PC-9 (cell line): ENCODE measurements at regions not wholly inside any gene's neighbourhood (a gene's known extent, or its start where the extent isn't known, plus 50 kb on each side); places are given as distances from the start of the nearest gene placed in this dataset.

Experiments
- BruUV-seq: library from RNA; stranded (reverse); fragments of 400-500 nt; replicated peaks from 2 replicates; lab custom pipeline; 2021; lab: Mats Ljungman, UMichigan
- CTCF ChIA-PET: fragments of 300-600 bp; sonication (Branson Sonifier 250); formaldehyde crosslinking; loops from one replicate; lab custom pipeline; 2022; ENCODE audit warnings: antibody characterized with exemption; lab: Charles Lee
- POLR2A ChIA-PET: fragments of 300-600 bp; sonication (Branson Sonifier 250); formaldehyde crosslinking; loops from one replicate; lab custom pipeline; 2022; ENCODE audit warnings: antibody characterized with exemption; ENCODE audit not compliant: unreplicated experiment; lab: Charles Lee
- DNase-seq, 2 experiments: peaks; one replicate each; pipeline versions ENCODE4 v3.0.0 to v3.0.0-alpha.2; 2015 to 2022; ENCODE audit warnings: mixed read lengths in 1 of 2
- H2AFZ ChIP-seq: fragments of 200-600 bp; sonication (generic); 2 replicates; pipeline ENCODE4 v1.8.1; 2017; ENCODE audit warnings: antibody characterized with exemption
- H3F3A ChIP-seq: fragments of 200-600 bp; sonication (generic); 2 replicates; pipeline ENCODE4 v1.8.1; 2017; ENCODE audit warnings: antibody characterized with exemption, mild to moderate bottlenecking, low read depth; ENCODE audit not compliant: insufficient read depth
- H3K27ac ChIP-seq: fragments of 200-600 bp; sonication (generic); 2 replicates; pipeline ENCODE4 v1.6.1; 2016; ENCODE audit warnings: mixed run types
- H3K27me3 ChIP-seq: fragments of 200-600 bp; sonication (generic); 2 replicates; pipeline ENCODE4 v1.6.1; 2016; ENCODE audit warnings: low read depth, mixed run types; ENCODE audit not compliant: insufficient read depth
- H3K36me3 ChIP-seq: fragments of 200-600 bp; sonication (generic); 2 replicates; pipeline ENCODE4 v1.6.1; 2016; ENCODE audit warnings: low read depth, mixed run types
- H3K4me1 ChIP-seq: fragments of 200-600 bp; sonication (generic); replicated peaks from 2 replicates; pipeline ENCODE4 v1.6.1; 2016; ENCODE audit warnings: mixed run types; ENCODE audit not compliant: insufficient read depth
- H3K4me2 ChIP-seq: fragments of 200-600 bp; sonication (generic); 2 replicates; pipeline ENCODE4 v1.6.1; 2017; ENCODE audit warnings: mixed run types
- H3K4me3 ChIP-seq: fragments of 200-600 bp; sonication (generic); 2 replicates; pipeline ENCODE4 v1.6.1; 2016; ENCODE audit warnings: mixed run types
- H3K79me2 ChIP-seq: fragments of 200-600 bp; sonication (generic); 2 replicates; pipeline ENCODE4 v1.6.1; 2017; ENCODE audit warnings: low read depth, mixed run types
- H3K9me2 ChIP-seq: fragments of 200-600 bp; sonication (generic); 2 replicates; pipeline ENCODE4 v1.8.1; 2017; ENCODE audit warnings: mild to moderate bottlenecking; ENCODE audit not compliant: insufficient read depth
- H3K9me3 ChIP-seq: fragments of 200-600 bp; sonication (generic); 2 replicates; pipeline ENCODE4 v1.8.1; 2016; ENCODE audit warnings: low read depth; ENCODE audit not compliant: insufficient read depth
- H4K20me1 ChIP-seq: fragments of 200-600 bp; sonication (generic); 2 replicates; pipeline ENCODE4 v1.8.1; 2017; ENCODE audit not compliant: insufficient read depth
- EZH2 ChIP-seq: fragments of 200-600 bp; sonication (generic); IDR thresholded peaks from 2 replicates; pipeline ENCODE4 v1.8.0; 2017; ENCODE audit warnings: antibody characterized with exemption, low read depth
- intact Hi-C: fragments of 100-400 bp; cut with micrococcal nuclease; formaldehyde crosslinking; loops from one replicate; pipeline ENCODE4 v1.10.0; 2022; ENCODE audit not compliant: unreplicated experiment
- TF ChIP-seq, protein P1 (sequence below): fragments of 200-600 bp; sonication (generic); conservative IDR thresholded peaks from 2 replicates; pipeline ENCODE4 v1.6.1; 2017; ENCODE audit warnings: mixed run types, antibody characterized with exemption, mild to moderate bottlenecking, moderate library complexity

DNA sequence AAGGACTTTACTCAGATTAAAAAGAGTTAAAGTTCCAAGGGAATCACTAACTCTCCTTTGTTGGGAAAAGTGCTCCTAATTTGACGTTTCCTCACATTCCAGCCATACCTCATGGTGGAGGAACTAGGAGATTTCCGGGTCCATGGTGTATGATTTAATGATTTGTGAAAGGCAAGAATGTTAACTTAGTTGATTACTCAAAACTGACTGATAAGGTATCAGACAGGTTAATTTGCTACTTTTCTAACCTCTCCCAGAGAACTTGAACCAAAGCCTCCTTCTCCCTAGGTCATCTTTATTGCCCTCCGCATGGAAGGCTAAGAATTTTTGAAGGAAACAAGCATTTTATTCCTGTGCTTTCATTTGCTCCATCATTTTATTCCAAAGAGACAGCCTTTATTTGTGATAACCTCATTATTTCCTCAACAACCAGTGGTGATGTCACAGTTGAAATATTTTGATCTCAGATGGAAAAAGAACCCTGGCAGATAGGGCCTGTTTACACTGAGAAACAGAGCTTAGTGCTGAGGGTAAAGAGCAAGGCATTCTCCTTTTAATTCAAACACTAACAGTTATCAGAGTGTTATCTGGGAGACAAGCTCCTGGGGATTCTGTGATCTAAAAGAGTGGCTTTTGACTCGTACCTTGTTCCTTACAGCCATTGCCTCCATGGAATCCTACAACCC is 57.4 kb upstream of the BMP2 start:
- POLR2A ChIA-PET = no interaction called here

DNA sequence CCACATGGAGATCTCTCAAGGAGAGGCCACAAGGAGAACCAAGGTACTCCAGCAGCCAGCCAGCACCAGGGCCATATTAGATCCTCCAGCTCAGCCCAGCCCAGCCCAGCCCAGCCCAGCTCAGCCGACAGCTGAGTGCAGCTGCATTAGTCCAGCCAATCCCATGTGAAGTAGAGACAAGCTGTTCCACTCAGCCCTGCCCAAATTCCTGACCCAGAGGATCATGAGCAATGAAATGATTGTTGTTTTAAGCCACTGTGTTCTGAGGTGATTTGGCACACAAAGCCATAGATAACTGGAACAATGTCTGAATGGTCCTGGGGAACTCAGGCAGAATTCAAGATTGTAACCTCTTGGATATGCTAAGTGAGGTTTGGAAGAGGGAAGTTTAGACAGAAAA is 59.5 kb upstream of the BMP2 start:
- H3K79me2 ChIP-seq = no peaks in the 10 kb centered on the region
- peaks cover 85% of the 10 kb centered on the region for H3K4me1 ChIP-seq
- TF ChIP-seq, protein P1, sequence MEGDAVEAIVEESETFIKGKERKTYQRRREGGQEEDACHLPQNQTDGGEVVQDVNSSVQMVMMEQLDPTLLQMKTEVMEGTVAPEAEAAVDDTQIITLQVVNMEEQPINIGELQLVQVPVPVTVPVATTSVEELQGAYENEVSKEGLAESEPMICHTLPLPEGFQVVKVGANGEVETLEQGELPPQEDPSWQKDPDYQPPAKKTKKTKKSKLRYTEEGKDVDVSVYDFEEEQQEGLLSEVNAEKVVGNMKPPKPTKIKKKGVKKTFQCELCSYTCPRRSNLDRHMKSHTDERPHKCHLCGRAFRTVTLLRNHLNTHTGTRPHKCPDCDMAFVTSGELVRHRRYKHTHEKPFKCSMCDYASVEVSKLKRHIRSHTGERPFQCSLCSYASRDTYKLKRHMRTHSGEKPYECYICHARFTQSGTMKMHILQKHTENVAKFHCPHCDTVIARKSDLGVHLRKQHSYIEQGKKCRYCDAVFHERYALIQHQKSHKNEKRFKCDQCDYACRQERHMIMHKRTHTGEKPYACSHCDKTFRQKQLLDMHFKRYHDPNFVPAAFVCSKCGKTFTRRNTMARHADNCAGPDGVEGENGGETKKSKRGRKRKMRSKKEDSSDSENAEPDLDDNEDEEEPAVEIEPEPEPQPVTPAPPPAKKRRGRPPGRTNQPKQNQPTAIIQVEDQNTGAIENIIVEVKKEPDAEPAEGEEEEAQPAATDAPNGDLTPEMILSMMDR = no peak
- peak overlapping the region; percentile 55 for H3K27ac ChIP-seq
- no TSS peak for BruUV-seq
- DNase-seq = no peak
- intact Hi-C loops = no loop called here
- no peaks in the 10 kb centered on the region for H4K20me1 ChIP-seq
- H2AFZ ChIP-seq = no peak overlapping the region
- POLR2A ChIA-PET = no interaction called here
- peaks cover 15% of the 10 kb centered on the region; the same call in 1 of the 2 replicates for H3F3A ChIP-seq
- no peak overlapping the region for H3K4me3 ChIP-seq
- no peaks in the 10 kb centered on the region for H3K27me3 ChIP-seq
- H3K4me2 ChIP-seq = peak overlapping the region; percentile 43
- H3K9me3 ChIP-seq = no peaks in the 10 kb centered on the region; the same call in 1 of the 2 replicates
- H3K9me2 ChIP-seq = no peaks in the 10 kb centered on the region
- CTCF ChIA-PET = no interaction called here
- H3K36me3 ChIP-seq = no peaks in the 10 kb centered on the region

More for the DNA sequence above, 57.4 kb upstream of the BMP2 start:
- Histone ChIP-seq H3K79me2 (no peaks in the 10 kb centered on the region), H3K4me1 (peaks cover 88% of the 10 kb centered on the region), H2AFZ (no peak overlapping the region), H3K36me3 (no peaks in the 10 kb centered on the region), H3K9me3 (no peaks in the 10 kb centered on the region; the same call in 1 of the 2 replicates), H3K4me2 (peak overlapping the region; percentile 3; the same call in 1 of the 2 replicates), H3K4me3 (no peak overlapping the region), H4K20me1 (no peaks in the 10 kb centered on the region), H3K27ac (peak overlapping the region; percentile 5; the same call in 1 of the 2 replicates), H3K9me2 (no peaks in the 10 kb centered on the region), H3K27me3 (no peaks in the 10 kb centered on the region), H3F3A (peaks cover 15% of the 10 kb centered on the region; the same call in 1 of the 2 replicates)
- CTCF ChIA-PET = no interaction called here
- intact Hi-C loops = no loop called here
- no peak for TF ChIP-seq EZH2
- TF ChIP-seq, protein P1 = no peak
- no peak for DNase-seq
- no TSS peak for BruUV-seq

DNA sequence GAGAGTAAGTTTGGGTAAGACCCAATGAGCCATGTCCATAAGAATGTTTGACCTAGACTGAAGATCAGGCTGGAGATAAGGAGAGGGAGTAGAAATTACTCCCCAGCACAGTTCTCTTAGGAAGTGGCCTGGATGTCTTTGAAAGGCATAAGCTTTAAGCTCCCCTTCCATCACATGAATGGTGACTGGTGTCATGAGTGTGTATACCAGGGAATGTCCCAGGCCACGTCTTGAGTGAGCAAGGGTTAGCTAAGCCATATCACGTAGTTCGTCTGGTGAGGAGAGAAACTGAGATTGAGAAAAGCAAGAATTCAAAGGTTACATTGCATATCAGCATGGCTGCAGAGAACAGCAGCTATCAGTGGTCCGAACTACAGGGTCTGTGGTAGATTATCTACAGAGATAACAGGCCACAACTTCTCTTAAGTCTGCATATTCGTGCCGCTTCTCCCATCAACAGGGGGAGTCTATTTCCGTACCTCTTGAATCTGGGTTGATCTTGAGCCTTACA is 60.1 kb upstream of the BMP2 start:
- intact Hi-C loops = no loop called here
- Histone ChIP-seq H3K9me3 (no peaks in the 10 kb centered on the region; the same call in 1 of the 2 replicates), H3K27me3 (no peaks in the 10 kb centered on the region), H3F3A (peaks cover 10% of the 10 kb centered on the region; the same call in 1 of the 2 replicates), H3K4me2 (no peak overlapping the region), H3K36me3 (no peaks in the 10 kb centered on the region), H3K4me1 (peaks cover 83% of the 10 kb centered on the region), H2AFZ (no peak overlapping the region), H3K27ac (no peak overlapping the region), H3K79me2 (no peaks in the 10 kb centered on the region), H4K20me1 (no peaks in the 10 kb centered on the region), H3K4me3 (no peak overlapping the region), H3K9me2 (no peaks in the 10 kb centered on the region)
- no TSS peak for BruUV-seq
- DNase-seq = no peak
- TF ChIP-seq, protein P1 = no peak
- TF ChIP-seq EZH2 = no peak
- ChIA-PET CTCF (no interaction called here), POLR2A (no interaction called here)
